ENCODE measurements at regions not wholly inside any gene's neighbourhood (a gene's known extent, or its start where the extent isn't known, plus 50 kb on each side); places are given as distances from the start of the nearest gene placed in this dataset.

GRCh38 chr12:94033101-94033500 is 115.3 kb upstream of the PLXNC1 start:
- TF ChIP-seq CTCF (IDR thresholded peaks at IDR 0.05; ENCODE audit: low read length) (no peak), EZH2 (IDR thresholded peaks at IDR 0.05; ENCODE audit: borderline replicate concordance, low read length) (no peak)
